ENCODE measurements at regions not wholly inside any gene's neighbourhood (a gene's known extent, or its start where the extent isn't known, plus 50 kb on each side); places are given as distances from the start of the nearest gene placed in this dataset.

- no peak for TF ChIP-seq FOXA1 (IDR thresholded peaks at IDR 0.05)
- TF ChIP-seq HDGF (IDR thresholded peaks at IDR 0.05; ENCODE audit: borderline replicate concordance) = no peak
- TF ChIP-seq TARDBP (IDR thresholded peaks at IDR 0.05) = no peak
- TF ChIP-seq SP1 (IDR thresholded peaks at IDR 0.05) = no peak
- no peak for TF ChIP-seq FOXK2 (IDR thresholded peaks at IDR 0.05)
- TF ChIP-seq ELF4 (IDR thresholded peaks at IDR 0.05) = no peak
- TF ChIP-seq L3MBTL2 (conservative IDR thresholded peaks at IDR 0.05) = no peak
- TF ChIP-seq ARNT (IDR thresholded peaks at IDR 0.05) = no peak
- no peak for TF ChIP-seq PKNOX1 (IDR thresholded peaks at IDR 0.05)
Observed at GRCh38 chr5:111639912-111640311, 117.1 kb downstream of the NREP start.
